ENCODE measurements at regions not wholly inside any gene's neighbourhood (a gene's known extent, or its start where the extent isn't known, plus 50 kb on each side); places are given as distances from the start of the nearest gene placed in this dataset.

GRCh38 chr12:65761301-65761700, 63.0 kb upstream of the HMGA2 start:
- no peaks in the 10 kb centered on the region for H3K4me1 ChIP-seq (ENCODE audit: insufficient read depth, low read length)
- H3K36me3 ChIP-seq (ENCODE audit: insufficient read depth, low read length): no peaks in the 10 kb centered on the region
- H3K9ac ChIP-seq (ENCODE audit: low read length): no peak overlapping the region
- H3K27me3 ChIP-seq (ENCODE audit: control insufficient read depth in 1 of 2, insufficient read depth in 2 of 2, low read length in 2 of 2): no peaks in the 10 kb centered on the region
- no peak overlapping the region for H3K27ac ChIP-seq (ENCODE audit: low read depth, low read length)
- H3K9me3 ChIP-seq (ENCODE audit: low read length): no peaks in the 10 kb centered on the region
- H3K4me3 ChIP-seq (ENCODE audit: low read depth in 1 of 2, low read length in 2 of 2): no peak overlapping the region

- H3K9ac ChIP-seq (ENCODE audit: low read length): no peak overlapping the region
- H3K4me1 ChIP-seq (ENCODE audit: insufficient read depth, low read length): no peaks in the 10 kb centered on the region
- no peaks in the 10 kb centered on the region for H3K9me3 ChIP-seq (ENCODE audit: low read length)
- H3K27me3 ChIP-seq (ENCODE audit: control insufficient read depth in 1 of 2, insufficient read depth in 2 of 2, low read length in 2 of 2): no peaks in the 10 kb centered on the region
- no peak overlapping the region for H3K4me3 ChIP-seq (ENCODE audit: low read depth in 1 of 2, low read length in 2 of 2)
- H3K27ac ChIP-seq (ENCODE audit: low read depth, low read length): no peak overlapping the region
- H3K36me3 ChIP-seq (ENCODE audit: insufficient read depth, low read length): no peaks in the 10 kb centered on the region
These were observed 60.0 kb upstream of the HMGA2 start for GRCh38 chr12:65764325-65764724.

GRCh38 chr12:65765436-65765813, 58.9 kb upstream of the HMGA2 start:
- H3K4me3 ChIP-seq (ENCODE audit: low read depth in 1 of 2, low read length in 2 of 2): no peak overlapping the region
- no peak overlapping the region for H3K9ac ChIP-seq (ENCODE audit: low read length)
- no peak overlapping the region for H3K27ac ChIP-seq (ENCODE audit: low read depth, low read length)
- no peaks in the 10 kb centered on the region for H3K27me3 ChIP-seq (ENCODE audit: control insufficient read depth in 1 of 2, insufficient read depth in 2 of 2, low read length in 2 of 2)
- no peaks in the 10 kb centered on the region for H3K4me1 ChIP-seq (ENCODE audit: insufficient read depth, low read length)
- no peaks in the 10 kb centered on the region for H3K9me3 ChIP-seq (ENCODE audit: low read length)
- H3K36me3 ChIP-seq (ENCODE audit: insufficient read depth, low read length): no peaks in the 10 kb centered on the region

GRCh38 chr12:65769880-65770279, 54.4 kb upstream of the HMGA2 start:
- H3K9me3 ChIP-seq (ENCODE audit: low read length): no peaks in the 10 kb centered on the region
- H3K27ac ChIP-seq (ENCODE audit: low read depth, low read length): no peak overlapping the region
- H3K27me3 ChIP-seq (ENCODE audit: control insufficient read depth in 1 of 2, insufficient read depth in 2 of 2, low read length in 2 of 2): no peaks in the 10 kb centered on the region
- no peak overlapping the region for H3K4me3 ChIP-seq (ENCODE audit: low read depth in 1 of 2, low read length in 2 of 2)
- no peak overlapping the region for H3K9ac ChIP-seq (ENCODE audit: low read length)
- no peaks in the 10 kb centered on the region for H3K36me3 ChIP-seq (ENCODE audit: insufficient read depth, low read length)
- H3K4me1 ChIP-seq (ENCODE audit: insufficient read depth, low read length): no peaks in the 10 kb centered on the region
